ENCODE measurements at regions not wholly inside any gene's neighbourhood (a gene's known extent, or its start where the extent isn't known, plus 50 kb on each side); places are given as distances from the start of the nearest gene placed in this dataset.

- peak; percentile 95 for ATAC-seq
- peak overlapping the region; percentile 26 for H3K4me3 ChIP-seq (ENCODE audit: low read length)
- no peaks in the 10 kb centered on the region for H3K79me2 ChIP-seq (ENCODE audit: low read length)
- POLR2A ChIA-PET (ENCODE audit: unreplicated experiment): no interaction called here
- peak overlapping the region; percentile 66 for H3K4me2 ChIP-seq (ENCODE audit: low read length)
- peaks cover 4% of the 10 kb centered on the region for H3F3A ChIP-seq (ENCODE audit: low read length, unreplicated experiment)
- no peaks in the 10 kb centered on the region for H4K20me1 ChIP-seq (ENCODE audit: low read length)
- TF ChIP-seq EZH2 (IDR thresholded peaks at IDR 0.05; ENCODE audit: low read length, unreplicated experiment): no peak
- no peak for TF ChIP-seq CTCF (conservative IDR thresholded peaks at IDR 0.05; ENCODE audit: low read depth, low read length)
- TF ChIP-seq EZH2phosphoT487 (IDR thresholded peaks at IDR 0.05; ENCODE audit: borderline replicate concordance, low read length): no peak
- CTCF ChIA-PET: interaction anchor here (0.5 to 0.6 kb wide), 2 partner anchors 62 to 245 kb away, joined by 3 to 4 read pairs; no protein-coding TSS in a partner anchor
- peak; percentile 96 for DNase-seq
- H3K9me3 ChIP-seq (ENCODE audit: low read length): no peaks in the 10 kb centered on the region
- H3K27ac ChIP-seq (ENCODE audit: low read length): peak overlapping the region; percentile 92
- peak overlapping the region; percentile 60 for H3K9ac ChIP-seq (ENCODE audit: low read length)
- H2AFZ ChIP-seq (ENCODE audit: low read length): 0 out of 2 replicates have a peak overlapping the region, but pooled peaks have one; percentile 27
- no TSS peak for BruUV-seq (replicated peaks)
- intact Hi-C loops (cut with micrococcal nuclease): loop anchor here (5.0 kb wide), 1 partner anchor 253 kb away; no protein-coding TSS in a partner anchor
- H3K27me3 ChIP-seq (ENCODE audit: low read length): no peaks in the 10 kb centered on the region
- peaks cover 35% of the 10 kb centered on the region for H3K4me1 ChIP-seq (ENCODE audit: insufficient read depth, low read length)
- no peaks in the 10 kb centered on the region for H3K36me3 ChIP-seq (ENCODE audit: low read depth, low read length)
- no peaks in the 10 kb centered on the region for H3K9me2 ChIP-seq (replicated peaks; ENCODE audit: low read length)
These were observed 931.9 kb upstream of the SOX9 start for GRCh38 chr17:71188811-71189492.

GRCh38 chr17:71189493-71189831 lies 931.4 kb upstream of the SOX9 start:
- ChIA-PET CTCF (no interaction called here), POLR2A (ENCODE audit: unreplicated experiment) (no interaction called here)
- no peaks in the 10 kb centered on the region for H3K9me3 ChIP-seq (ENCODE audit: low read length)
- H3K4me3 ChIP-seq (ENCODE audit: low read length): no peak overlapping the region
- no peaks in the 10 kb centered on the region for H3K9me2 ChIP-seq (replicated peaks; ENCODE audit: low read length)
- no peaks in the 10 kb centered on the region for H3K36me3 ChIP-seq (ENCODE audit: low read depth, low read length)
- no peak for DNase-seq
- peak overlapping the region; percentile 35 for H3K4me2 ChIP-seq (ENCODE audit: low read length)
- peak overlapping the region; percentile 92 for H3K27ac ChIP-seq (ENCODE audit: low read length)
- peaks cover 35% of the 10 kb centered on the region for H3K4me1 ChIP-seq (ENCODE audit: insufficient read depth, low read length)
- ATAC-seq: no peak
- intact Hi-C loops (cut with micrococcal nuclease): loop anchor here (5.0 kb wide), 1 partner anchor 253 kb away; no protein-coding TSS in a partner anchor
- TF ChIP-seq CTCF (conservative IDR thresholded peaks at IDR 0.05; ENCODE audit: low read depth, low read length) (no peak), EZH2phosphoT487 (IDR thresholded peaks at IDR 0.05; ENCODE audit: borderline replicate concordance, low read length) (no peak)
- H3K79me2 ChIP-seq (ENCODE audit: low read length): no peaks in the 10 kb centered on the region
- peaks cover 4% of the 10 kb centered on the region for H3F3A ChIP-seq (ENCODE audit: low read length, unreplicated experiment)
- peak overlapping the region; percentile 48 for H3K9ac ChIP-seq (ENCODE audit: low read length)
- no peaks in the 10 kb centered on the region for H4K20me1 ChIP-seq (ENCODE audit: low read length)
- no peaks in the 10 kb centered on the region for H3K27me3 ChIP-seq (ENCODE audit: low read length)
- H2AFZ ChIP-seq (ENCODE audit: low read length): peak overlapping the region; percentile 27; the same call in 1 of the 2 replicates
- BruUV-seq (replicated peaks): no TSS peak

DNA sequence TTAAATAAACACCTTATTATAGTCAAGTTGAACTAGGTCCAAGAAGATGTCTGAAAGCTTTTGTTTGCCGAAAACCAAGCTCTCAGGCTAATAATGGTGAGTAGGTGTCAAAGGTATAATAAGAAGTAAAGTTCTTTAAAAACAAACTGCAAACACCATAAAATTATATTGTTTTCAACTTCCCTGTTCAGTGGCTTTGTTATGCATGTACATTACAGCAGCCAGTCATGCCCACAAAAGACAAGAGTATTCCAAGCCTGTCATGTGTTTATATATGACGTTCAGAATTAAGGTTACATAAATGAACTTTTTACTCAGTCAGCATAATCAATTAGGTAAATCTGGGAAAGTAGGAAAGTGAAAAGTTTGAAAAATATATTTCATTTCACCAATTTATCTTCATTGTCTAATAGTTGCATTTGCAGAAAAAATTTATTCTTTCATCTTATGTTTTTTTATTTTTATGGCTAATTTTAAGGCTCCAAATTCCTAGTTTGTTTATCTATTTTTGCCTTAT lies 928.7 kb upstream of the SOX9 start:
- Histone ChIP-seq H3K27me3 (ENCODE audit: low read length) (no peaks in the 10 kb centered on the region), H3K4me1 (ENCODE audit: insufficient read depth, low read length) (peaks cover 32% of the 10 kb centered on the region), H3K9me2 (replicated peaks; ENCODE audit: low read length) (no peaks in the 10 kb centered on the region), H3K36me3 (ENCODE audit: low read depth, low read length) (no peaks in the 10 kb centered on the region), H3K9ac (ENCODE audit: low read length) (no peak overlapping the region), H3K4me2 (ENCODE audit: low read length) (no peak overlapping the region), H3K4me3 (ENCODE audit: low read length) (no peak overlapping the region), H4K20me1 (ENCODE audit: low read length) (no peaks in the 10 kb centered on the region), H3K9me3 (ENCODE audit: low read length) (no peaks in the 10 kb centered on the region), H3F3A (ENCODE audit: low read length, unreplicated experiment) (peaks cover 4% of the 10 kb centered on the region), H2AFZ (ENCODE audit: low read length) (no peak overlapping the region), H3K27ac (ENCODE audit: low read length) (no peak overlapping the region), H3K79me2 (ENCODE audit: low read length) (no peaks in the 10 kb centered on the region)
- BruUV-seq (replicated peaks): no TSS peak
- ChIA-PET POLR2A (ENCODE audit: unreplicated experiment) (no interaction called here), CTCF (no interaction called here)
- intact Hi-C loops (cut with micrococcal nuclease): no loop called here
- DNase-seq (no peak), ATAC-seq (no peak)
- TF ChIP-seq CTCF (conservative IDR thresholded peaks at IDR 0.05; ENCODE audit: low read depth, low read length) (no peak), EZH2 (IDR thresholded peaks at IDR 0.05; ENCODE audit: low read length, unreplicated experiment) (no peak)
